Mucosa of gallbladder (tissue), 1 donor: ENCODE measurements at regions not wholly inside any gene's neighbourhood (a gene's known extent, or its start where the extent isn't known, plus 50 kb on each side); places are given as distances from the start of the nearest gene placed in this dataset.
"Not testable (repeated sequence)": the region's sequence is repeated elsewhere in the genome, so short reads cannot be mapped to it uniquely, and the experiment has no call there.

Source experiments
- DNase-seq: peaks from one replicate; pipeline ENCODE4 v3.0.0-alpha.2; 2020; ENCODE audit warnings: low spot score
- donor health status: DM: no; HTN: no; CAD: no.

- no peak for DNase-seq
These were observed 179.1 kb downstream of the FASLG start for GRCh38 chr1:172837816-172838679.

- DNase-seq: no peak
These were observed 179.9 kb downstream of the FASLG start for GRCh38 chr1:172838680-172839313.

- DNase-seq: not testable (repeated sequence)
These were observed 180.7 kb downstream of the FASLG start for GRCh38 chr1:172839639-172840038.

GRCh38 chr1:172843444-172843843, 184.5 kb downstream of the FASLG start:
- no peak for DNase-seq

- no peak for DNase-seq
These were observed 186.5 kb downstream of the FASLG start for GRCh38 chr1:172845371-172845770.

GRCh38 chr1:172845865-172846264, 187.0 kb downstream of the FASLG start:
- DNase-seq: no peak

- DNase-seq: not testable (repeated sequence)
These were observed 188.9 kb downstream of the FASLG start for GRCh38 chr1:172847814-172848213.

- DNase-seq: no peak
These were observed 190.8 kb downstream of the FASLG start for GRCh38 chr1:172849653-172850052.

- DNase-seq: no peak
These were observed 192.2 kb downstream of the FASLG start for GRCh38 chr1:172851077-172851476.

GRCh38 chr1:172851856-172852255, 193.0 kb downstream of the FASLG start:
- DNase-seq: no peak

GRCh38 chr1:172855983-172856382, 194.8 kb downstream of the TNFSF18 start:
- not testable (repeated sequence) for DNase-seq

- DNase-seq: no peak
These were observed 187.7 kb downstream of the TNFSF18 start for GRCh38 chr1:172863031-172863430.

GRCh38 chr1:172867216-172867818, 183.4 kb downstream of the TNFSF18 start:
- DNase-seq: no peak

- no peak for DNase-seq
These were observed 179.7 kb downstream of the TNFSF18 start for GRCh38 chr1:172870901-172871606.

GRCh38 chr1:172874950-172875349, 175.8 kb downstream of the TNFSF18 start:
- no peak for DNase-seq

GRCh38 chr1:172875892-172876291, 174.8 kb downstream of the TNFSF18 start:
- no peak for DNase-seq

- DNase-seq: no peak
These were observed 168.4 kb downstream of the TNFSF18 start for GRCh38 chr1:172882385-172882784.

- DNase-seq: no peak
These were observed 167.9 kb downstream of the TNFSF18 start for GRCh38 chr1:172882791-172883386.

GRCh38 chr1:172883387-172883791, 167.4 kb downstream of the TNFSF18 start:
- DNase-seq: no peak

GRCh38 chr1:172883844-172884243, 166.9 kb downstream of the TNFSF18 start:
- no peak for DNase-seq

- DNase-seq: no peak
These were observed 165.3 kb downstream of the TNFSF18 start for GRCh38 chr1:172885411-172885810.

- no peak for DNase-seq
These were observed 164.8 kb downstream of the TNFSF18 start for GRCh38 chr1:172885971-172886370.
